ENCODE measurements at regions not wholly inside any gene's neighbourhood (a gene's known extent, or its start where the extent isn't known, plus 50 kb on each side); places are given as distances from the start of the nearest gene placed in this dataset.

- no peaks in the 10 kb centered on the region; a peak in 1 of 8 replicates for H3K36me3 ChIP-seq (ENCODE audit: control insufficient read depth in 2 of 4, insufficient read depth in 4 of 4, low read length in 3 of 4)
- no peaks in the 10 kb centered on the region for H3K4me1 ChIP-seq (replicated peaks in 1 of 4; ENCODE audit: control insufficient read depth in 3 of 4, insufficient read depth in 4 of 4, low read length in 3 of 4)
- no peak overlapping the region for H3K4ac ChIP-seq (replicated peaks; ENCODE audit: insufficient read length, low read depth, low read length)
- DNase-seq (ENCODE audit: low read depth in 1 of 2, low spot score in 2 of 2), result no peak
- H2AFZ ChIP-seq (ENCODE audit: low read length), result no peak overlapping the region
- CTCF ChIA-PET (ENCODE audit: partially characterized antibody), result interaction anchor here (0.6 to 1.2 kb wide), 2 partner anchors 229 to 268 kb away, joined by 3 to 4 read pairs; no protein-coding TSS in a partner anchor
- no peak for TF ChIP-seq TAF7 (optimal IDR thresholded peaks at IDR 0.05; ENCODE audit: borderline replicate concordance, low read depth, low read length)
- H3K79me2 ChIP-seq (ENCODE audit: control insufficient read depth in 1 of 2, insufficient read depth in 2 of 2, low read length in 2 of 2), result no peaks in the 10 kb centered on the region
- H3K4me3 ChIP-seq (ENCODE audit: extremely low read depth in 1 of 4, insufficient read depth in 2 of 4, low read depth in 3 of 4, low read length in 4 of 4), result no peak overlapping the region
- no peak overlapping the region for H3K56ac ChIP-seq (replicated peaks; ENCODE audit: insufficient read length, low read depth, low read length)
- H3K27me3 ChIP-seq (replicated peaks in 1 of 4; ENCODE audit: control insufficient read depth in 3 of 4, extremely low read depth in 1 of 4, insufficient read depth in 3 of 4, low read length in 3 of 4), result no peaks in the 10 kb centered on the region
- no peak overlapping the region for H2BK5ac ChIP-seq (ENCODE audit: low read depth, low read length)
- no peaks in the 10 kb centered on the region for H3K79me1 ChIP-seq (ENCODE audit: low read depth, low read length)
- H3K23ac ChIP-seq (ENCODE audit: insufficient read length), result no peak overlapping the region
- no peak overlapping the region for H3K14ac ChIP-seq (ENCODE audit: insufficient read length)
- H3K4me2 ChIP-seq (ENCODE audit: insufficient read depth in 1 of 2, low read depth in 2 of 2, low read length in 2 of 2), result no peak overlapping the region
- no peak overlapping the region for H2BK15ac ChIP-seq (ENCODE audit: low read length)
- no peak overlapping the region for H2AK5ac ChIP-seq (ENCODE audit: low read depth, low read length)
- no peak overlapping the region for H3K9ac ChIP-seq (replicated peaks in 1 of 4; ENCODE audit: extremely low read depth in 1 of 4, low read depth in 3 of 4, low read length in 3 of 4)
- H4K5ac ChIP-seq (ENCODE audit: insufficient read length, low read depth, low read length), result no peak overlapping the region
- no peaks in the 10 kb centered on the region for H3K9me3 ChIP-seq (ENCODE audit: insufficient read depth in 2 of 2, low read depth in 1 of 2, low read length in 1 of 2)
- H4K20me1 ChIP-seq (replicated peaks in 1 of 2; ENCODE audit: control insufficient read depth in 1 of 2, insufficient read depth in 2 of 2, low read length in 2 of 2), result no peaks in the 10 kb centered on the region
- POLR2A ChIA-PET (ENCODE audit: partially characterized antibody), result no interaction called here
- no peak for FAIRE-seq
- H2BK12ac ChIP-seq (ENCODE audit: low read depth, low read length), result no peak overlapping the region
- no peak overlapping the region for H3K27ac ChIP-seq (ENCODE audit: low read depth, low read length)
- H2BK120ac ChIP-seq (replicated peaks; ENCODE audit: low read depth, low read length), result no peak overlapping the region
- no peaks in the 10 kb centered on the region; the same call in 1 of the 2 replicates for H3K23me2 ChIP-seq (ENCODE audit: low read depth, low read length)
- WGBS, 2 experiments (ENCODE audit: extremely low coverage in 1 of 2, insufficient coverage in 1 of 2, insufficient read length in 1 of 2, insufficient replicate concordance in 2 of 2, low coverage in 1 of 2, low lambda C conversion rate in 2 of 2, missing lambda C conversion rate in 1 of 2), result 95% methylated on average over 4 of the region's 4 CpGs; no CpG with 5 or more reads in 1 of the 2 experiments
- no peak overlapping the region for H4K91ac ChIP-seq (replicated peaks; ENCODE audit: insufficient read length, low read length)
- H3K18ac ChIP-seq (ENCODE audit: extremely low read depth, low read length), result no peak overlapping the region
- no peak overlapping the region for H2BK20ac ChIP-seq (ENCODE audit: low read length)
- H4K8ac ChIP-seq (ENCODE audit: extremely low read depth, insufficient read depth, low read length), result no peak overlapping the region
Measured at GRCh38 chr18:51545446-51545845, 348.0 kb upstream of the MEX3C start.
